Activated CD4-positive, alpha-beta T cell treated with anti-CD3 and anti-CD28 coated beads, Interleukin-2, amount 50 U/mL, for 24 hours (primary cell): ENCODE measurements at regions not wholly inside any gene's neighbourhood (a gene's known extent, or its start where the extent isn't known, plus 50 kb on each side); places are given as distances from the start of the nearest gene placed in this dataset.
A peak's percentile ranks its signal among the peaks of the same experiment; 100 is the strongest.
"Not testable (repeated sequence)": the region's sequence is repeated elsewhere in the genome, so short reads cannot be mapped to it uniquely, and the experiment has no call there.

ENCODE experiments used
- DNase-seq, 2 donors: peaks; one replicate each; pipeline ENCODE4 v3.0.0-alpha.2; 2020; ENCODE audit warnings: low read depth in 1 of 2, low spot score in 1 of 2

DNA sequence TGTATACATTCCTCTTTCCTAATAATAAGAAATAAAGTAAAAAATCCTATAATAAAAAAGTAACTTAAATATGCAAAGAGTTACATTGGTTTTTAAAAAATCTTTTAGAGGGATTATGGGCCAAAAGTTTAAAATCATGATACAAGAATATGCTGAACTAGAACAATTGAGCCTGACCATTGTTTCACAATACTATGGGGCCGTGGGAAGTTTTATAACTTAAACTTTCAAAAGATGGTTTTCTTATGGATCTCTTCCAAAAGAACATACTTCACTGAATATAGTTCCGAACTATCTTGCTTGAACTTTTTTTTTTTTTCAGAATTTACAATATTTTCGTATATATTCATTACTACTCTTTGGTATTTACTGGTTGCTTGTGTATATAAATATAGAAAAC is 97.6 kb downstream of the NFKBIZ start:
- no peak for DNase-seq

DNA sequence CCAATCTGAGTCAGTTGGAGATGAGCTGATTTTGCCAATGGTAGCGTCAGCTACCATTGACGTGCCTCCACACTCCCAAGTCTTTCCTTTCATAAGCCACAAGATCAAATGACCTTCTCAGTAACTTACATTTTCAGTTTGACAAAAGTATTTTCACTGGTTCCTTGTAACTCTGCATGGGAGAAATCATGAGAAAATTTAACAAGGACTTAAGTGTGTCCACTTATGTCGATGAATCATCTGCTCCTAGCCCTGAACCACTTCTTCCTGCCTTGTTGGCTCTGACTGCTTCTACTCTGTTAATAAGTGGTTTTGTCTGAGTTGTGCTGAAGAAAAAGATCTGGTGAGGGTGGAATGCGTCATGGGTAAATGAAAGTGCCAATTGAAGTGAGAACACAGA is 101.2 kb downstream of the NFKBIZ start:
- DNase-seq, result no peak

- DNase-seq, result no peak
Observed at GRCh38 chr3:101950985-101951733, 101.8 kb downstream of the NFKBIZ start.

DNA sequence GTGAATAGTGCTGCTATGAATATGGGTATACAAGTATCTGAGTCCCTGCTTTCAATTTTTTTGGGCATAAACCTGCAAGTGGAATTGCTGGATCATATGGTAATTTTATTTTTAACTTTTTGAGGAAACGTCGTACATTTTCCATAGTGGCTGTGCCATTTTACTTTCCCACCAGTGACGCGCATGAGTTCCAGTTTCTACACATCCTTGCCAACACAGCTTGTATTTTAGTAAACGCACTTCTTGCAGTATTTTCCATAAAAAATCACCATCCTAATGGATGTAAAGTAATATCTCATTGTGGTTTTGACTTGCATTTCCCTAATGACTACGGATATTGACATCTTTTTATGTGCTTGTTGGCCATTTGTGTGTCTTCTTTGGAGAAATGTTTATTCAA is 105.0 kb downstream of the NFKBIZ start:
- DNase-seq, result no peak

DNA sequence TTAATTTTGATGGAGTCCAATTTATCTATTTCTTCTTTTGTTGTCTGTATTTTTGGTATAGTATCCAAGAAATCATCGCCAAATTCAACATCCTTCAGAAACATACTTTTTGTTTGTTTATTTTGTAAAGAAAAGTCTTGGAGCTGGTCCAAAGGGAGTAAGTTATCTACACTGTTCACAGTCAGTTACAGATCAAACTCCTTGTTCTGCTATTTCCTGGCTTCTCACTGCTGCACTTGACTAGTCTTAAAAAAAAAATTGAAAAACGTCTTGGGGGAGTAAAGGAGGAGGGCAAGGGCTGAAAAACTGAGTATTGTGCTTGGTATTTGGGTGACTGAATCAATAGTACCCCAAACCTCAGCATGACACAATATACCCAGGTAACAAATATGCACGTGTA is 105.6 kb downstream of the NFKBIZ start:
- no peak for DNase-seq

DNA sequence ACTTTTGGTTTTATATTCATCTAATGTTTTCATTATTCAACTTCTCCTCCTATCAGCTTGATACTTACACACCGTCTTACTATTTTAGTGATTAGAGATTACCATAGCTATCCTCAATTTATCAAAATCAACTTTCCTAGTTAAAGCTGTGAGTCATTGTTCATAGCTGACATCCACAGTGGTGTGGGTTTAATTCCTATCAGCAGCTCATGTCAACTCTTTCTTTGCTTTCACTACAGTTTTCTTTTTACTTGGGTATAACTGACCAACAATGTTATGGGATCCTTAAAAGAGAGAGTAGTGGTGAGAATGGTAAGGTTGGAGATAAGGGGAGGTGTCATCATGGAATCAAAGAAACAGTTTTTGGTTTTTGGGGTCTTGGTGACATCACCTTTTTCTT is 112.7 kb downstream of the NFKBIZ start:
- DNase-seq, result no peak

- DNase-seq, result peak in 1 of 2 donors; percentile 23
Observed at GRCh38 chr3:101963902-101964362, 114.6 kb downstream of the NFKBIZ start.

DNA sequence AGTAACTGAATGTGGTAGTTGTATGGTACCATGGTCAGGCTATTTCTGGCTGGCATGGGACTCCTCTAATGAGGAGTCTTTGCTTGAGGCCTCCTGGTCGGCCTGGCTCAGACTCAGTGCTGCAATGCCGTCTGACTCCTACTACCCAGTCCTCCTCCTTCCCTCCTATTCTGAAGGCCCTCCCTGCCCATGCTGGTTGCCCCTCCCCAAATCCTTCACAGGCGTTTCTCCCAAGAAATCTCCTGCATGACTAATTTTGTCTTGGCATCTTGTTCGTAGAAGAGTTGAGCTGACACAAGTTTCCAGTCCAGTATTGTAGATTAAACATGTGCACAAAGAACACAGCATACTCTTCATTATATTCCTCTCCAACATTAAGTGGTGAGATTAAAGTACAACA is 115.5 kb downstream of the NFKBIZ start:
- no peak for DNase-seq

GRCh38 chr3:101966226-101966625 is 116.9 kb downstream of the NFKBIZ start:
- no peak for DNase-seq

DNA sequence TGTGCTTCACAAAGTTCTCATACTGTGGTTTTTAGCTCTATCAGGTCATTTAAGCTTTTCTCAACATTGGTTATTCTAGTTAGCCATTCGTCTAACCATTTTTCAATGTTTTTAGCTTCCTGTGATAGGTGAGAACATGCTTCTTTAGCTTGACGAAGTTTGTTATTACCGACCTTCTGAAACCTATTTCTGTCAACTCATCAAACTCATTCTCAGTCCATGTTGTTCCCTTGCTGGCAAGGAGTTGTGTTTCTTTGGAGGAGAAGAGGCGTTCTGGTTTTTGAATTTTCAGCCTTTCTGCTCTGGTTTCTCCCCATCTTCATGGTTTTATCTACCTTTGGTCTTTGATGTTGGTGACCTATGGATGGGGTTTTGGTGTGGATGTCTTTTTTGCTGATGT is 120.9 kb downstream of the NFKBIZ start:
- no peak for DNase-seq

GRCh38 chr3:101970905-101971304 is 121.6 kb downstream of the NFKBIZ start:
- no peak for DNase-seq

- DNase-seq, result no peak
Observed at GRCh38 chr3:101972430-101973162, 123.3 kb downstream of the NFKBIZ start.

- DNase-seq, result no peak
Observed at GRCh38 chr3:101973163-101973505, 123.8 kb downstream of the NFKBIZ start.

GRCh38 chr3:101975415-101975814 is 126.1 kb downstream of the NFKBIZ start:
- DNase-seq, result not testable (repeated sequence)

- no peak for DNase-seq
Observed at GRCh38 chr3:101976473-101976872, 127.2 kb downstream of the NFKBIZ start.

GRCh38 chr3:101978348-101978747 is 129.0 kb downstream of the NFKBIZ start:
- no peak for DNase-seq

GRCh38 chr3:101979033-101979432 is 129.7 kb downstream of the NFKBIZ start:
- no peak for DNase-seq

DNA sequence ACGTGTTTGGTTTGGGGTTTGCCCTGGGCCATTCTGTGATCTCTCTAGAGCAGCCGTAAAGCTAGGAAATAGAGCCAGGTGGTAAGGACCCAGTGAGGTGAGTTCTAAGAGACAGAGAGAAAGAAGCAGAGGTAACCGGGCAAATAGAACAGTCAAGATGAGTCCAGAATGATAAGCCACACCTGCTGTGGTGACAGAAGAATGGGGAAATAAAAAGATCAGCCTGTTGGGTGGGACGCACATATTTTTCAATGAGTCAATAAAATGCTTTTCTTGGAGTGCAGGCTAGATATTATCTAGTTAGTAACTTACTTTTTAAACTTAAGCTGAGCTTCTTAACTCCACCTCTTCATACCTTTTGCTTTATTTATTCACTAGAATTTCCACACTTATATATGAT is 135.0 kb downstream of the NFKBIZ start:
- no peak for DNase-seq

- DNase-seq, result no peak
Observed at GRCh38 chr3:101988596-101988995, 139.3 kb downstream of the NFKBIZ start.

DNA sequence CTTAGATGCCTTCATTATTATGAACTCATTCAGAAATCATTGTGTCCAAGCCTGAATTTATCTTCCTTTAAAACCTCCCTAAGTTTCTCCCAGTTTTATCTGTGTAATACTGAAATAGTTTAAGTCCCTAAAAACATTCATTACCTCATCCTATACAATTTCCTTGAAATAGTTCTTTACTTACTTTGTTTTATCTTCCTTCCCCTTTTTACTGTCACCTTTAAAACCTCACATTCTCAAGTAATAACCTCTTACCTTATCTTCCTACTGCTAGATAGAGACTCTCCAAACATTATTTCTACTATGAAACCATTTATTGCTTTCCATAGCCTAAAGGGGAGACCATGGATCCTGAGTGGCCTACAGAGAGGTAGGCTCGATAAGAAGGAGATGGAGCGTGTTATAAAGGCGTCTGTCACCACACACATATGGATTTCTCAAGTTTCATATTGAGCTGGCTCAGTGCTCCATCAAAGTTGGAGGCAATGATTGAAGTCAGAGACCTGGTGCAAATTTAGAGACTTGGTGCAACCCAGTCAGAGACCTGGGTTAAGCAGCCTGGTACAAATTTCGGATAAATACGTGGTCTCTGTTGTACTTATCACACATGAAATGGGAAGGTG is 140.4 kb downstream of the NFKBIZ start:
- no peak for DNase-seq

DNA sequence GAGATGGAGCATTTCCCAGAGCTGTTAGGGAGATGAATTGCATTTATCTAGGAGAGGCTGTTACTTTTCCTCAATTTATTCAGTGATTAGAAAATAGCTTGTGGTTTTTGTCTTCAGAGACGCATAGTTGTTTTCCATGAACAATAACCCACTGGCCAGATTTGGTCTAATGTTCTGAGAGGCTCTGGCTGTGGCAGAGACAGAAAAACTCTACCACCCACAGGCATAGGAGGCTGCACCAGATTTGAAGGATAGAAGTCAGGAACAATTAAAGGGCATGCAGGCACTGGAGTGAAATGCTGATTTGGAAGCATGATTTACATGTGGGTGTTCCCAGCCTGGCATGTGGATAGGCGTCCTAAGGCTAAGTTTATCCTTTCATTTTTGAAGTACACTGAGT is 143.5 kb downstream of the NFKBIZ start:
- DNase-seq, result no peak

GRCh38 chr3:101994386-101994785 is 145.1 kb downstream of the NFKBIZ start:
- no peak for DNase-seq
